ENCODE measurements at regions not wholly inside any gene's neighbourhood (a gene's known extent, or its start where the extent isn't known, plus 50 kb on each side); places are given as distances from the start of the nearest gene placed in this dataset.

DNA sequence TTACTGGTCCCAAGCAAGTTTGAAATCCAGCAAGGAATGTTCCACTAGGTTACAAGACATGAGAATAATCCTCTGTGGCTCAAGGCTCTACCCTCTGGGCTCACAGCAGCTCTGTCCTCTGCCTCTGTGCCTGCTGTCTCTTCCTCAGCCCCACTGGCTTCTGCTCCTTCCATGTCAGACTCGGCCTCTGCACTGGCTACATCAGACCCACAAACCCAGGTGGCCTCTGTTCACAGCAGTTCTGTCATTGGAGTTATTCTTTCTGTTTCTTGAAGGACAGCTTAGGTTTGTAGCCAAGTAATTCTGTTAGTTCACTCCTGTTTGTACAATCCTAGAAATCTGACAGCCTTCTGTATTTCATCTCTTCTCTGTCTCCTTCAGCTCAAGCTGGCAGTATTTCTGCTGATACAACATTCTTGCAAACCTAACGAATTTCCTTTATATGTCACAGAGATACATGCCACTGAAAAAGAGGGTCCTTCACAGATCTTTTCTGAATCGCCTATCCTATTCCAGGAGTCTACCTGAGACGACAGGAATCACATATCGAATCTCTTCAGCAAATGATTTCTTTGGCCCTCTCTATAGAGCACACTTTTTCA, 227.8 kb upstream of the PLSCR5 start:
- Histone ChIP-seq H3K9ac (ENCODE audit: control insufficient read depth, insufficient read depth, low read length) (no peak overlapping the region), H3K36me3 (ENCODE audit: control insufficient read depth in 2 of 2, insufficient read depth in 2 of 2, low read length in 1 of 2) (no peaks in the 10 kb centered on the region), H3K4me1 (ENCODE audit: control insufficient read depth, insufficient read depth, low read length) (no peaks in the 10 kb centered on the region), H3K79me2 (ENCODE audit: control insufficient read depth, insufficient read depth, low read length) (no peaks in the 10 kb centered on the region), H4K20me1 (ENCODE audit: control insufficient read depth, insufficient read depth) (no peaks in the 10 kb centered on the region), H3K27ac (ENCODE audit: control insufficient read depth, insufficient read depth) (no peak overlapping the region), H2AFZ (ENCODE audit: control insufficient read depth, low read depth, low read length) (no peak overlapping the region), H3K4me2 (ENCODE audit: control insufficient read depth, insufficient read depth) (no peak overlapping the region), H3K9me3 (replicated peaks; ENCODE audit: control insufficient read depth, insufficient read depth, low read length) (no peaks in the 10 kb centered on the region), H3K27me3 (replicated peaks in 1 of 2; ENCODE audit: control insufficient read depth in 2 of 2, insufficient read depth in 2 of 2, low read length in 1 of 2) (no peaks in the 10 kb centered on the region), H3K4me3 (no peak overlapping the region)
- in situ Hi-C loops (cut with MboI) = no loop called here
- ChIA-PET POLR2A (no interaction called here), CTCF (no interaction called here), SMC1A (ENCODE audit: uncharacterized antibody, unreplicated experiment) (no interaction called here), RAD21 (ENCODE audit: unreplicated experiment) (no interaction called here)
- no TSS peak for BruUV-seq (replicated peaks)
- ATAC-seq = no peak
- intact Hi-C loops (cut with micrococcal nuclease; ENCODE audit: unreplicated experiment) = no loop called here
- no peak for FAIRE-seq
- 5% methylated on average over 5 of the region's 5 CpGs for WGBS (ENCODE audit: insufficient coverage, insufficient replicate concordance, low lambda C conversion rate, missing lambda C conversion rate)
- no peak for DNase-seq (ENCODE audit: low read depth, low spot score)
- TF ChIP-seq WRNIP1 (IDR thresholded peaks at IDR 0.05; ENCODE audit: borderline replicate concordance, low read depth, low read length) (no peak), ATF2 (IDR thresholded peaks at IDR 0.05; ENCODE audit: low read length) (no peak), ZNF622 (IDR thresholded peaks at IDR 0.05) (no peak), FOXM1 (IDR thresholded peaks at IDR 0.05; ENCODE audit: low read depth, low read length) (no peak), RFX5 (IDR thresholded peaks at IDR 0.05; ENCODE audit: low read depth, low read length) (no peak), RAD21 (IDR thresholded peaks at IDR 0.05; ENCODE audit: insufficient read depth, low read depth, low read length) (no peak), SREBF1 (IDR thresholded peaks at IDR 0.05; ENCODE audit: low read length) (no peak), LARP7 (IDR thresholded peaks at IDR 0.05) (no peak), ZNF384 (IDR thresholded peaks at IDR 0.05; ENCODE audit: borderline replicate concordance, low read depth, low read length) (no peak), CUX1 (IDR thresholded peaks at IDR 0.05; ENCODE audit: insufficient replicate concordance, low read depth, low read length) (no peak), BRCA1 (IDR thresholded peaks at IDR 0.05; ENCODE audit: low read depth, low read length) (no peak)
- TF ChIP-seq, protein P1, sequence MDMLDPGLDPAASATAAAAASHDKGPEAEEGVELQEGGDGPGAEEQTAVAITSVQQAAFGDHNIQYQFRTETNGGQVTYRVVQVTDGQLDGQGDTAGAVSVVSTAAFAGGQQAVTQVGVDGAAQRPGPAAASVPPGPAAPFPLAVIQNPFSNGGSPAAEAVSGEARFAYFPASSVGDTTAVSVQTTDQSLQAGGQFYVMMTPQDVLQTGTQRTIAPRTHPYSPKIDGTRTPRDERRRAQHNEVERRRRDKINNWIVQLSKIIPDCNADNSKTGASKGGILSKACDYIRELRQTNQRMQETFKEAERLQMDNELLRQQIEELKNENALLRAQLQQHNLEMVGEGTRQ (IDR thresholded peaks at IDR 0.05; ENCODE audit: borderline replicate concordance, low read depth, low read length) = no peak
- TF ChIP-seq, protein P2, sequence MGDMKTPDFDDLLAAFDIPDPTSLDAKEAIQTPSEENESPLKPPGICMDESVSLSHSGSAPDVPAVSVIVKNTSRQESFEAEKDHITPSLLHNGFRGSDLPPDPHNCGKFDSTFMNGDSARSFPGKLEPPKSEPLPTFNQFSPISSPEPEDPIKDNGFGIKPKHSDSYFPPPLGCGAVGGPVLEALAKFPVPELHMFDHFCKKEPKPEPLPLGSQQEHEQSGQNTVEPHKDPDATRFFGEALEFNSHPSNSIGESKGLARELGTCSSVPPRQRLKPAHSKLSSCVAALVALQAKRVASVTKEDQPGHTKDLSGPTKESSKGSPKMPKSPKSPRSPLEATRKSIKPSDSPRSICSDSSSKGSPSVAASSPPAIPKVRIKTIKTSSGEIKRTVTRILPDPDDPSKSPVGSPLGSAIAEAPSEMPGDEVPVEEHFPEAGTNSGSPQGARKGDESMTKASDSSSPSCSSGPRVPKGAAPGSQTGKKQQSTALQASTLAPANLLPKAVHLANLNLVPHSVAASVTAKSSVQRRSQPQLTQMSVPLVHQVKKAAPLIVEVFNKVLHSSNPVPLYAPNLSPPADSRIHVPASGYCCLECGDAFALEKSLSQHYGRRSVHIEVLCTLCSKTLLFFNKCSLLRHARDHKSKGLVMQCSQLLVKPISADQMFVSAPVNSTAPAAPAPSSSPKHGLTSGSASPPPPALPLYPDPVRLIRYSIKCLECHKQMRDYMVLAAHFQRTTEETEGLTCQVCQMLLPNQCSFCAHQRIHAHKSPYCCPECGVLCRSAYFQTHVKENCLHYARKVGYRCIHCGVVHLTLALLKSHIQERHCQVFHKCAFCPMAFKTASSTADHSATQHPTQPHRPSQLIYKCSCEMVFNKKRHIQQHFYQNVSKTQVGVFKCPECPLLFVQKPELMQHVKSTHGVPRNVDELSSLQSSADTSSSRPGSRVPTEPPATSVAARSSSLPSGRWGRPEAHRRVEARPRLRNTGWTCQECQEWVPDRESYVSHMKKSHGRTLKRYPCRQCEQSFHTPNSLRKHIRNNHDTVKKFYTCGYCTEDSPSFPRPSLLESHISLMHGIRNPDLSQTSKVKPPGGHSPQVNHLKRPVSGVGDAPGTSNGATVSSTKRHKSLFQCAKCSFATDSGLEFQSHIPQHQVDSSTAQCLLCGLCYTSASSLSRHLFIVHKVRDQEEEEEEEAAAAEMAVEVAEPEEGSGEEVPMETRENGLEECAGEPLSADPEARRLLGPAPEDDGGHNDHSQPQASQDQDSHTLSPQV (IDR thresholded peaks at IDR 0.05) = no peak
